GM18520 (cell line): ENCODE measurements at regions not wholly inside any gene's neighbourhood (a gene's known extent, or its start where the extent isn't known, plus 50 kb on each side); places are given as distances from the start of the nearest gene placed in this dataset.
A peak's percentile ranks its signal among the peaks of the same experiment; 100 is the strongest.

Experiments used
- ATAC-seq: cut with Tn5 transposase; IDR thresholded peaks from one replicate; pipeline ENCODE4 v1.9.1; 2021; ENCODE audit not compliant: unreplicated experiment

GRCh38 chr13:50071379-50071778 lies 56.1 kb downstream of the KCNRG start:
- ATAC-seq: no peak

- ATAC-seq: no peak
Observed at GRCh38 chr13:50072676-50073075, 57.4 kb downstream of the KCNRG start.

DNA sequence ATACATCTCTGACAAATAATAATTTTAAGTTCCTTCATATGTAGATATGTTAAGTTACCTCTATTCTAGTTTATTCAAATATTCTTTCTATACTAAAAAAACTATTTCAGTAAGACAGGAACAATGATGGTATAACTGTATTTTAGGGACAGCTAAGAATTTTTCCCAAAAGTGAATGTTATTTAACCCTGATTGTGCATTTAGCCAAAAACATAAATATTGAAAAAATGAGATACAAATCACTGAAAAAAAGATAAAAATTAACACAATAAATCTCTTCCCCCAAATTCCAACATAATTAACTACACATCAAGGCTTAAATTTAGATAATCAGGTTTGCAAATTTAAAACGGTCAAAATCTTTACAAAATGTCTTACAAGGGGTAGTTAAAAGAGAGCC lies 58.1 kb downstream of the KCNRG start:
- ATAC-seq: no peak

GRCh38 chr13:50074843-50075242 lies 59.6 kb downstream of the KCNRG start:
- ATAC-seq: peak; percentile 30

GRCh38 chr13:50075619-50076097 lies 60.4 kb downstream of the KCNRG start:
- ATAC-seq: no peak

GRCh38 chr13:50077431-50077830 lies 62.2 kb downstream of the KCNRG start:
- no peak for ATAC-seq

DNA sequence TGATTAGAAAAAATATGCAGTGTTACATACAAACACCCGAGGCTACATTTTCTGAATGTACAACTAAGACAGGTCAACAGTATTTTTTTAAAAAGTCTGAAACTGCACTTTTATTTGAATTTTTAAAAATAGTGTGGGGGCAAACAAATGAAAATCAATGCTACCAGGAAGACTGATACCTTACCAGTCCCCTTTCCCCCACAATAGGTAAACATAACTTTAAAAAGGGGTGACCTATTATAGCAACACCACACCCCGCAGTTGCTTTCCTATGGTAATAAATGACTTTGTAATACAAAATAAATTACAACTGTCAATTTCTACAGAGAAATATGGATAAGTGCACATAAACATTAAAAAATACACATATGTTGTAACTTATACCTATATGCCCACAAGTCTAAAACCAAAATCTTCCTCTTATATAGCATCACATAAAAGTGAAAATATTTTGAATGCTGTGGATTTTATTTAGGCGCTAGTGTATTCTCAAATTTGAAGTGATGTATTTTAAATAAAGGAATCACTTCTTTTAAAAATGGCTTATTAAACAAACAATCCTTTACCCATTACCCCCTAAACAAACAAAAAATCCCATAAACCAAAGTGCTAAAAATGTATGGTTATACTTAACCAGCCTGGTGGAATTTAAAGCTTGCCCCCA lies 63.1 kb downstream of the KCNRG start:
- ATAC-seq: no peak

GRCh38 chr13:50078895-50079654 lies 63.8 kb downstream of the KCNRG start:
- ATAC-seq: no peak

DNA sequence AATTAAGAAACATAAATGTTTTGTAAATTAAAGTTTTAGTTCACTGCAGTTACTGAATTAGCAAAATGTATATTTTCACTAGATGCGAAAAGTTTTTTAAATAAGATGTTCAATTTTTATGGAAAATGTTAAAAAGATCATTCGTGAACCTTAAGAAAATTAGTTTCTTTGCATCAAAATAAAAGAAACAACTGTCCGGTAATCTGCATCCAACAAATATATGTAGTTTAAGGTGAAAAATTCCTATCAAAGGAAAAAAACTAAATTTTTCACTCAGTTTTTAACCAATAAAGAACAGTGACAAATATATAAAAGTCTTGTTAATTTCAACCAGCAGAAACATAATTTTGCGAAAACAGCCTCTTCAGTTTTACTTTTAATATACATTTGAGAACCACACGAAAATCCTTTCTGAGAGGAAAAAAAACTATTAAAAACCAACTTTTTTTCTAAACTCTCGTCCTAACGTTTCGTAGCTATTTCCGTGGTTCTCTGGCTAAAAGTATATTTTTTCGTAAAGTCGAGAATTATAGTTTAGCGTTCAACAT lies 64.5 kb downstream of the KCNRG start:
- no peak for ATAC-seq

GRCh38 chr13:50080203-50080910 lies 65.1 kb downstream of the KCNRG start:
- ATAC-seq: no peak

DNA sequence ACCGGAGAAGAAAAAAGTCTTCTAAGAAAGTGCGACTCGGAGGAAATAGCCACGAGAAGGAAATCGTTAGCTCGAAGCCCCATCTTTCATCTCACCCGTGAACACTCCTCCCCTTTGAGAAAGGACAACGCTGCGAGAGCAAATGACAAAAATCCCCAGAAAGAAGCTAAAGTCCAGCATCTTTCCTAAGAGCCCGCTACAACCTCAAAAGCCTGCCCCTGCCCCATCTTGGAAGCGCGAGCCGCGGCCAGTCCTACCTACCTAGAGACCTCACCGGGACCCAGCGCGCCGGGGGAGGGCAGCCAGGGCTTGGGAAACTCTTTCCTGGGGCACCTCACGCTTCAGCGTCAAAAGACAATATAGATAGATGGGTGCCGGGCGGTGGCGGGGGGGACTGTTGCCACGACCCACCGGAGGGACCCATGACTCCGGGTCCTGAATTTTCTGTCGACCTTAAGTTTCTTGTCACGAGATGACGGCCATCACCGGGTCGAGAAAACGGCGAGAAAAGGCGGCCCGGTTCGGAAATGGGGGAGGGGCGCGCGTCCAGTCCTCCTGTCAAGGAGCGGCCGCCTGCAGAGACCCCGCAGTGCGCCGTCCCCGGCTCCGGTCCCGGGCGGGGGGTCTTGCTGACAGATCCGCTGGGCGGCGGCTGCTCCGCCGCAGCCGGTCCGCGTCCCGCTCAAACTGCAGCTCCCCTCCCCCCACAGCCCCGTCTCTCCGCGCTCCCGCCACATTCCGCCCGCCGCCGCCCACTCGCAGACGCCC lies 65.9 kb downstream of the KCNRG start:
- no peak for ATAC-seq

GRCh38 chr13:50081679-50082425 lies 66.6 kb downstream of the KCNRG start:
- peak; percentile 56 for ATAC-seq

GRCh38 chr13:50082426-50083281 lies 67.4 kb downstream of the KCNRG start:
- ATAC-seq: peak; percentile 36

GRCh38 chr13:50085063-50085462 lies 69.8 kb downstream of the KCNRG start:
- ATAC-seq: no peak

GRCh38 chr13:50089633-50090032 lies 74.4 kb downstream of the KCNRG start:
- no peak for ATAC-seq

DNA sequence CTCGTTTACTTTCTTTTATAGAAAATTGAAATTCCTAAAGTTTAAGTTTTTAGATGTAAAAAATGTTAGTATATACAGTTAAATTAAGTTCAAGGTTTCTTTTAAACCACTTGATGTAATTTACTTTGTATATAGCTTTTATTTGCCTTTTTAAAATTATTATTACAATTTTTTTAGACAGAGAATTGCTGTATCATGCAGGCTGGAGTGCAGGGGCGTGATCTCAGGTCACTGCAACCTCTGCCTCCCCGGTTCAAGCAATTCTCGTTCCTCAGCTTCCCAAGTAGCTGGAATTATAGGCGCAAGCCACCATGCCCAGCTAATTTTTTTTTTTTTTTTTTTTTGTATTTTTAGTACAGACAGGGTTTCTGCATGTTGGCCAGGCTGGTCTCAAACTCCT lies 75.0 kb downstream of the KCNRG start:
- no peak for ATAC-seq

GRCh38 chr13:50094615-50095293 lies 79.5 kb downstream of the KCNRG start:
- ATAC-seq: no peak

GRCh38 chr13:50098693-50099092 lies 83.4 kb downstream of the KCNRG start:
- ATAC-seq: no peak

GRCh38 chr13:50099473-50099872 lies 84.2 kb downstream of the KCNRG start:
- no peak for ATAC-seq
